ENCODE measurements at regions not wholly inside any gene's neighbourhood (a gene's known extent, or its start where the extent isn't known, plus 50 kb on each side); places are given as distances from the start of the nearest gene placed in this dataset.

DNA sequence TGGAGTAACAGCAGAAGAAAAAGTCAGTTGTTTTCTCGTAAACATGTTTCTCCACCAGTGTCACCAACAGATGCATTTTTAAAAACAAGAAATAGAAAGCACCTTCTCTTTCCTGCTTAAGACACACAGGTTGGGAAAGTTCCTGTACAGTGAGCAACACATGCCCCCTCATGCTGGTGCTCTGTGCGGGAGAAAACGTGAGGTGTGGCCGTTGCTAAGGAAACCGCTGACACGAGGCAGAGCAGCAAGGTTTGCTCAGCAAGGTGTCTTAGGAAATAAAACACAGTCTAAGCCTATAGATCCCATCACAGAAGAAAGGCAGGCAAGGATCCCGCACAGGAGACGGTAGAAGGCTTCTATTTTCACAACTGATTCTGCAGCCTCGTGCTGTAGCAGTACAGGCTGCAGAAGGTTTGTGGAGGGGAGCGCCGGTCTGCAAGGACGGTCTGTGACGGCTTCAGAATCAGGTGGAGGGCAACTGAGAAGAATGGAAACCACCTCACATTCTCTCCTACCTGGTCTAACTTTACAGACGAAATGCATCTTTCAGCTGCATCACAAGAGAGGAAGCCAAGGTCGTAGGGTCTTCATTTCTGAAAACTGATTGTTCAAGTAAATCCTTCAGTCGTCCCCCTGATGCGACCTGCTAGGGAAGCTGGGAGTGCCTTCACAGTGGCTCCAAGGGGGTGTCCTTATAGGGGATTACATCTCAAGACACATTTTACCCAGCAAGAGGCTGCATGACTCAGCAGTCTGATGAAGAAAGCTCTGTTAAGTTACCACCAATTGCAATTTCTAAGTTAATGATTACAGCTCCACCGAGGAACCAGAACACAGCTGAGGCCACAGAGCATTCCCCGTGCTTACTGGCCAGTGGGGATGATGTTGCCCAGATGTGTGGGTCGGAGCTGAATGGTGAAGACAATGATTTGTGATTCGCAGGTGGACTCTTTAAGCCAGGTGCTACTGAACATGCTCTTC lies 150.7 kb upstream of the KLF14 start:
- TF ChIP-seq, protein P1, sequence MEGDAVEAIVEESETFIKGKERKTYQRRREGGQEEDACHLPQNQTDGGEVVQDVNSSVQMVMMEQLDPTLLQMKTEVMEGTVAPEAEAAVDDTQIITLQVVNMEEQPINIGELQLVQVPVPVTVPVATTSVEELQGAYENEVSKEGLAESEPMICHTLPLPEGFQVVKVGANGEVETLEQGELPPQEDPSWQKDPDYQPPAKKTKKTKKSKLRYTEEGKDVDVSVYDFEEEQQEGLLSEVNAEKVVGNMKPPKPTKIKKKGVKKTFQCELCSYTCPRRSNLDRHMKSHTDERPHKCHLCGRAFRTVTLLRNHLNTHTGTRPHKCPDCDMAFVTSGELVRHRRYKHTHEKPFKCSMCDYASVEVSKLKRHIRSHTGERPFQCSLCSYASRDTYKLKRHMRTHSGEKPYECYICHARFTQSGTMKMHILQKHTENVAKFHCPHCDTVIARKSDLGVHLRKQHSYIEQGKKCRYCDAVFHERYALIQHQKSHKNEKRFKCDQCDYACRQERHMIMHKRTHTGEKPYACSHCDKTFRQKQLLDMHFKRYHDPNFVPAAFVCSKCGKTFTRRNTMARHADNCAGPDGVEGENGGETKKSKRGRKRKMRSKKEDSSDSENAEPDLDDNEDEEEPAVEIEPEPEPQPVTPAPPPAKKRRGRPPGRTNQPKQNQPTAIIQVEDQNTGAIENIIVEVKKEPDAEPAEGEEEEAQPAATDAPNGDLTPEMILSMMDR (optimal IDR thresholded peaks at IDR 0.05 in 1 of 3, IDR thresholded peaks at IDR 0.05 in 1 of 3, conservative IDR thresholded peaks at IDR 0.05 in 1 of 3; ENCODE audit: extremely low read depth in 1 of 3, insufficient read depth in 2 of 3, low read length in 3 of 3) = no peak
- TF ChIP-seq EZH2 (IDR thresholded peaks at IDR 0.05; ENCODE audit: low read length) = no peak

Measured in keratinocyte (primary cell).